ENCODE measurements at regions not wholly inside any gene's neighbourhood (a gene's known extent, or its start where the extent isn't known, plus 50 kb on each side); places are given as distances from the start of the nearest gene placed in this dataset.
A peak's percentile ranks its signal among the peaks of the same experiment; 100 is the strongest.

DNA sequence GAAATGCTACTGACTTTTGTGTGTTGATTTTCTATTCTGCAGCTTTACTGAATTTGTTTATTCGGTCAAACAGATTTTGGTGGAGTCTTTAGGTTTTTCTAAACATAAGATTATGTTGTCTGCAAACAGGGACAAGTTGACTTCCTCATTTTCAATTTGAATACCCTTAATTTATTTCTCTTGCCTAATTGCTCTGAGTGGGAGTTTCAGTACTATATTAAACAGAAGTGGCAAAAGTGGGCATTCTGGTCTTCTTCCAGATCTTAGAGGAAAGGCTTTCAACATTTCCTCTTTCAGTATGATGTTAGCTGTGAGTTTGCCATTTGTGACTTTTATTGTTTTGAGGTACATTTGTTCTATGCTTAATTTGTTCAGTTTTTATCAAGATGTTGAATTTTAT is 268.5 kb downstream of the WNT5A start:
- DNase-seq: no peak

DNA sequence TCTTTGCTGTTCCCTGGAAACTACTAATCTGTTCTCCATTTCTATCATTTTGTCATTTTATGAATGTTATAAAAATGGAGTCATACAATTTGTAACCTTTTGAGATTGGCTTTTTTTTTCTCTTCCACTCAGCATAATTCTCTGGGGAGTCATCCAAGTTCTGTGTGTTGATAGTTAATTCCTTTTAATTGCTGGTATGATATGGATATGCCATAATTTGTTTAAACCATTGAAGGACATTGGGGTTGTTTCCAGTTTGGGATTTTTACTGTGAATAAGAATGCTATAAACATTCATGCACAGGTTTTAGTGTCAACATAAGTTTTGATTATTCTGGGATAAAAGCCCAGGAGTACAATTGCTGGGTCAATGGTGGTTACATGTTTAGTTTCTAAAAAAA is 279.4 kb downstream of the WNT5A start:
- DNase-seq: no peak

DNA sequence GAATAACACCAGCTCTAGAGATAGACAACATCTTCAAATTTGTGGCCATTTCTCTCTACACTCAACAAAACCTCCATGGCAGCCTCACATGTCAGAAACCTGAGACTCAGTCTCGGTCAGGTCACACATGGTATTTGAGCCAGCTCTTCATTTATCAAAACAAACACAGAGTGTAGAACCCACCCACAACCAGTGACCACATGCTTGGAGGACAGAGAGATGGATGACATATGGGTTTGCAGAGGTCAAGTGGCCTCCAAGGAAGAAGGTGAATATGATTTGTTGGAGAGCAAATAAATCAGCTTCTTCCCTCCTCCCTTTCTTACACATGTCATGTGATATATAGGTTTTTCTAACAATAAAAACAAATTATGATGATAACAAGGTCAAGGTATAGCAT is 278.1 kb upstream of the LRTM1 start:
- no peak for DNase-seq

DNA sequence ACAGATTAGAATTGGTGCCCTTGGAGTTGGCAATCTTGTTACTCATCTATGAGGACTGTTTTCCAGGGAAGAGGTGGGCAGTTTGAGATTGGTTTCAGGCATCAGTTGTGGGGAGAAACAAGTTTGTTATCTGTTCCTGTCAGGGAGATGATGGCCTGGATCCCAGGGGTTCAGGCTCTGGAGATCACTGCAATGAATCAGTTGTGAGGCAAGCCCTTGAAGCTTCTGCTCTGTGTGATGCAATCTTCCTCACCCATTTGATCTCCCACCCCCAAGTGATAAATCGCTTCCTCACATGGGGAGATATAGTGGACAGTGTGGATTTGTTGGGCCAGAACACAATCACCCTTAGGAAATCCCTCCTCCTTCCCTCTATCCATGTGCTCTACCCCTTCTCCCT is 276.6 kb upstream of the LRTM1 start:
- DNase-seq: no peak

DNA sequence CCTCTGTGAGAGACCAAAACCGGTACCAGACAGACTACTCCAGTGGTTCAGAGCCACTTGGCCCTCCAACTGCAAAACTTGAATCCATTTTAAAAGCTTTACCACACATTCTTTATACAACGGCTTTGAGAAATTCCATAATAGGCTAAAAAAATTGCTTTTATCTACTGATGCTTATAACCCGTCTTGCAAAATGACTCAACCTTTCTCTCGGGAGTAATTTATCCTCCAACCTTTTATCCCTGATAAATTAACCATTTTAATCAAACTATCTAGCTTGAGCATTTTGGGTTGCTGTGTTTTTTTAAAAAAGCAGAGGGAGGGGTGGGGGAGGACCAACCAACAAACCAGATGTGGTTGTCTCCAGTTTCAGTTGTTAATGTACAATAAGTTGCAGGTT is 275.7 kb upstream of the LRTM1 start:
- no peak for DNase-seq

DNA sequence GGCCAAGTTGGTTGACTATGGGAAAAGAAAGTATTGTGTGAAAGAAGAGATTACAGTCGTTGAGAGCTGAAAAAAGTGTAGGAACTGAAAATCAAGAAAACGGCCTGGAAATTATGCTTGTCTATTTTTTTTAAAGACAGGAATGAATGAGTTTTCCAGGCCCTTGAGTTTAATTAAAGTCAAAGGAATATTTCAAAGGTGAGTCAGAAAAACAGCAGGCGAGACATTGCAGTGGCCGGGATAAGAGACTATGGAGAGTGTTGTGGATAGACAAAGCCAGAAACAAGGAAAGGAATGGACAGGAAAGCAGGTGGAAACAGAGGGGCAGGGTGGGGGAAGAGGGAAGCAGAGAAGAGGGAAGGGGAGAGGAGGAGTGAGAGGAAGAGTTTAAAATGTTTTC is 275.1 kb upstream of the LRTM1 start:
- DNase-seq: no peak

DNA sequence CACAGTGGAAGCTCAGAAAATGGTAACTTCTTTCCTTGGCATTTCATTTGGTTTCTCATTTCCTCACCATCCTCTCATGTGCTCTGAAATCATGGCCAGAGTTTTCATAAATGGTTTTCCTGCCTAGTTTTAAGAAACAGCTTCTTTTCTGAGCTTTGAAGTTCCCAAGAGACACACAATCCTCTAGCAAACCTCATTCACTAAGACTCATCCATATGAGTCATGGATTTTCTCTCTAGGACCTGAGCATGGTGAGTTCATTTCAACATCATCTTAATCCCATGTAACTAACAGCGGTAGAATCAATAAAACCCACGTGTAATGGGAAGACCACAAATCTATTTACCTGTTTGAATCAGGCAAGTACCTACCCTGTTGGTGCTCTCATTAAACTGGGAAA is 274.5 kb upstream of the LRTM1 start:
- DNase-seq: no peak

DNA sequence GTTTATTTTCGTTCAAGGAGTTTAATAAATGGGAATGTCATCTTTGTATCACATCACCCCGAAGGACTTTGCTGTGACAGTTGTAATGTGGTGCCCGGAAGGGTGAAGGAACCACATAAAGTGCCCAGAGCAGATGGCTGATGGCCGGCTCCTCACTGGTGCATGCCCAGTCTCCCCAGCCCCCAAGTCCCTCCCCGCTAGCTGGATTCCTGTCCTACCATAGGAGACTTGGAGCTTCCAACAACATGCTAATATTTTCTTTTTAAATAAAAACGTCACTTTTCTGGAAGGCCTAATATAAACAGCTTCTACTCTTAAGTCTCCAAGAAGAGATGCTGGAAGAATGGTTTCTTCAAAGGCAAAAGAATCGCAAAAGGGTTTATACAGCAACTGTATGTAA is 273.9 kb upstream of the LRTM1 start:
- DNase-seq: no peak

DNA sequence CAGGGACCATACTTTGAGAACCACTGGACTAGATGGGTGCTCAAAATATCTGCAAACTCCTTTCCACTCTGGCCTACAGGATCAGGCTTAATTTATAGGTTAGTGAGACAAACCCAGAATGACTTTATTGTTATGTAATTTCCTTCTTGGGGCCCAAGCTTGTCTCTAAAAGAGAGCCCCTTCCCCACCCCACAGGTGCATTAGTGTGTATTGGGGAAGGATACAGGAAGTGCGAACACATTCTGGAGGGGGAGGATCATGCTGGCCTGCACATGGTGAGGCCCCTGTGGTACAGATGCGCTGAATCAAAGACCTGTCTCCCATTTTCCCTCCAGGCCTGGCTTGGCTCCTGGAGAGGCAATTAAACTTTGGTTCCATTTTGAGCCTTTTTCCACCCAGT is 273.0 kb upstream of the LRTM1 start:
- DNase-seq: no peak

DNA sequence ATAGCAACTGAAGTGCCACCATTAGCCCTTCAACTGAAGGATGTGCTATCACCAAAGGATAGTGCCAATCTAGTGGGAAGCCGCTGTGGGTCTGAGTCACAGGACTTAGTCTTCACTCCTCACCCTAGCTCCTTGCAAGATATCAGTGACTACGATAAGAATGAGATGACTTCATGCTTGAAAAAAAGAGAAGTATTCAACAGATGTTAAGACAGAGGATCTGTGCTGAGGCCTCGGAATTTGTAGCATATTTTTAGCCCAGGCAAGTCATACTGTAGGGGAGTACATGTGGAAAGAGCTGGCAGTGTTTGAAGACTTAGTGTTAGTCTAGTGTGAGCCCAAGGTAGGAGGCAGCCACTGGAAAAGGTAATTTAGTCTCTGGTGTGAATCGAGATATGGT is 270.7 kb upstream of the LRTM1 start:
- no peak for DNase-seq

DNA sequence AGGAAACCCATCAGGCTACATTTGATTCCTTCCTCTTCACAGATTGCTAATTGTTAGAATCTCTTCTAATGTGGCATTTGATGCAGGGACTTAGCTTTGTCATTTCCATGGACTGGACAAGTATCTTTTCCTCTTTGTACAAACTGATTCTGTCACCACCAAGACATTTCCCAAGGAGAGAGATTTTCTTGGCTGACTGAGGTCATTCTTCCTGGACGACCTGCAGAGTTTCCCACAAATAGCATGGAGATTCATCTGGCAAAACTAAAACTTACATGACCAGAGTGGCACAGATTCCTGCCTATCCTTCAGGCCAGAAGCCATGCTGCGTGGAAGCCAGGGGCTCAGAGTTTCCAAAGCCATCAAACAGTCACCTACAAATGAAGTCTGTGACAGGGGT is 269.2 kb upstream of the LRTM1 start:
- DNase-seq: no peak

DNA sequence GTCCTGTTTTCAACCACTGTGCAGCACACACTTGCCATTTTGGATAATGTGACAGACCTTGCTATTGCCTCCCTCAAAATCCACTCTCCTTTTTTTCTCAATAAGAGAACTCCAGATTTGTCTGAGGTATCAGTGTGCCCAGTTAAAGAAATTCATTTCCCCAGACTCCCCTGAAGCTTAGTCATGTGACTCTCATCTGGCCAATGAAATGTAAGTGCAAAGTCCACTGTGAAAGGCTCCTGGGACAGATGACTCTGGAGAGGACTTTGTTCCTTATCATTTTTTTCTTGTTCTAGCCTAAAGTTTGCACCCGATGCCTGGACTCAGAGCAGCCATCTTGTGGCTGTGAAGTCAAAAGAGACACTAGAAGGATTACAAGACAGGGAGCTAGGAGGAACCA is 268.6 kb upstream of the LRTM1 start:
- DNase-seq: no peak

DNA sequence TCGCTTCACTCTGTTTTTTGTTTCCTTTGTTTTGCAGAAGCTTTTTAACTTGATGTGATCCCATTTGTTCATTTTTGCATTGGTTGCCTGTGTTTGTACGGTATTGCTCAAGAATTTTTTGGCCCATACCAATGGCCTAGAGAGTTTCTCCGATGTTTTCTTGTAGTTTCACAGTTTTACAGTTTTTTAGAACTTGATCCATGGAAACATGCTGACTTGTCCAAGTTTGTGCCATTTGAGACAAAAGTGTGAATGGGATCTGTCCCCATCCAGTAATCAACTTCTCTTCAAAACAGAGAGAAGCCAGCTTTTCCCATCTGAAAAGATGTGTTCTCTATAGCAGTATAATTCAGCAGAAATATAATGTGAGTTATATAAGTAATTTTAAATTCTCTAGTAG is 266.5 kb upstream of the LRTM1 start:
- DNase-seq: no peak

DNA sequence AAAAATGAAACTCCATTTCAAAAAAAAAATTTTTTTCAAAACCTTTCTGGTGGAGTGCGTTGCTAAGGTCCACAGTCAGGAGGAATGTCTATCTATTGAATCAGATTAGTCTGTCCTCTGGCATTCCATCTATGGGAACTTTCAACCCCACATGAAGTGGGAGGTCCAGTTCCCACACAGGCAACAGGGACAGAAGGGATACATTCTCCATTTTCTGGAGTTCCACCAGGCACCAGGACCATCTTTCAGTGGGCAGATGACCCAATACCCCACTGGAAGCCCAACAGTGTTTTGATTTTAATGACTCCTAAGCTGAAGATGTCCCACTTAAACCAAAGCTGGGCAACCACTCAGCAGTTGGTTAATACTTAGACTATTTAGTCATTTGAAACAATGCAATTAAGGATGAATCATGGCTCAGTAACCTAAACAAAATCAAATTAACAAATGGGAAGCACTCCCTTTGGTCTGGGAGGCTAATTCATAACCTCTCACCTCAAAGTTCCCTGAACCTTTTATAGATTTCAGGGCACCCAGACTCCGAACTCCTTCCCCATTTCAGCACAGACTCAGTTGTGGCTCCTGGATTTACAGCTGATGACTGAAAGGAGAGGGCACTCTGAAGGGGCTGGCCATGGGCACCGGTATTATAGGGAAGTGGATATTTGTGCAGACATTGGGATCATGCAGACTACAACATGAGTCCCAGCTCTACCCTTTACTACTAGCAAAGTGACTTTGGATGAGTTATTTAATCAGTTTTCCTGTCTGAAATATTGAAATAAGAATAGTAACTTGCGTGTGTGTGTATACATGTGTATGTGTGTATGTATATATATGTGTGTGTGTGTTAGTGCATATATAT is 264.3 kb upstream of the LRTM1 start:
- no peak for DNase-seq

DNA sequence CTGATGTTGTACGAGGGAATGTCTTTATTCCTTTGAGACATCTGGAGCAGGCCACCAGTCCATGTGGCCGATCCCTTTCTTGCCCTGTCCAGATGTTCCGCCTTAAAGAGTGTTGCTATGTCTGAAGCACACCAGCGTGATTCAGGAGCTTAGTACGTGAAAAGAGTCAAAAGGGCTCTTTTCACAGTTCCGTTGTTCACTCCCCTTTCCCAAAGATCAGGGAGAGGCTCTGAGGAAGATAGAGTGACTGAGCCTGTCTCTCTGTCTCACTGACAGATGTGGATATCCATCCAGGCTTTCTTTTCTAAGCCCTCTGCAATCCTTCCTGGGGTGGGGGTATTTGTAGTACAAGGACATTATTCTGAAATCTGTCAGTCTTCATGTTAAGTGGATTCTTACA is 262.5 kb upstream of the LRTM1 start:
- no peak for DNase-seq

DNA sequence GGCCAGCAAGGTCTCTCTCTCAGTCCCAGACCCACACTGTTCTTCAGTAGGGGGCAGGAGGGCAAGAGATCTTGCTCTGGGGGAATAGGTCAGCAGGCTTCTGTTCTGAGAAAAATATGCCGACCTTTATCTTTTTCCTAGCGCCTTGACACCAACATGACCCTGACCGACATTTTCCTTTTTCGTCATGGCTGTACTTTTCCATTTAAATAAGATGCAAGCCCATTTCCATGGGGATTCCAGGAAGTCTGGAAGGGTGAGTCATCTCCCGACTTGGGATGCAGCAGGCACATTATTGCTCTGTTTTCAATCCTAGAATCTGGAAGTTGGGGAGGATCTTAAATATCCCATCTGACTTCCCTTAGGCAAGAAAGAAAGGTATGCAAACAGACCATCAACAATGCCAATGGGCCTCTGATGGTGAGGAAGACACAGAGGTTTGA is 261.5 kb upstream of the LRTM1 start:
- no peak for DNase-seq

DNA sequence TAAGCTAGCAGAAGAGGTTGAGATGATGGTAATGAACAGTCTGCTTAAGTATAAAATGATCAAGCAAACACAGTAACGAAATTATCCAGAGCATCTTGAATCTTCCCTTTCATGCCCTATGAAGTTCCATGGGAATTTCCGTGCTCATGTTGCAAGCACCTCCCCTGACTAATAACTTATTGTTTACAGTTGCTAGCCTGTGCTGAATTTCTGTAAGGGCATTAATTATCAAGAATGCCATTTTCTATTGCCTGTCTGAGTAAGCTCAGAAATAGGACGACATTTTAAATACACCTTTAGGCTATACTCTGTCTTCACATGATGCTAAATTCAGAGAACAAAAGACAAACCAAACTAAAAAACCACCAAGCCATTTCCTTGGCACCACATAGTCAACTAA is 257.5 kb upstream of the LRTM1 start:
- DNase-seq: no peak

DNA sequence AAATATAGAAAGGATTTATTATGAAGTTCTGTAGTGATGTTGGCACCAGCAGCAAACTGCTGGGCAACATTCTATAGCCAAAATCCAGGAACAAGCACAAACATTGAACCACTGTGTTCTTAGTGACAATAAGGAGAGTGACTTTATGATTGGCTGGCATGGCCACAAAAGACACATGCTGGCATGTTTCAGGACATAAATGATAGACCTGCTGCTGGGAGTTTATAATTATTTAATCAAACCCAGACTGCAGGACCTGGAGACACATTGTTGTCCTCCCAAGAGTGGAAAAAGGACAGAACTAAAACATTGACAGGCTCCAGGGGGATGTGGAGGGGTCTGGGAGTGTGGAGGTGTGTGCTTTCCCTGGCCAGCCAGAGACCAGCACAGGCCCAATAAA is 255.3 kb upstream of the LRTM1 start:
- no peak for DNase-seq

DNA sequence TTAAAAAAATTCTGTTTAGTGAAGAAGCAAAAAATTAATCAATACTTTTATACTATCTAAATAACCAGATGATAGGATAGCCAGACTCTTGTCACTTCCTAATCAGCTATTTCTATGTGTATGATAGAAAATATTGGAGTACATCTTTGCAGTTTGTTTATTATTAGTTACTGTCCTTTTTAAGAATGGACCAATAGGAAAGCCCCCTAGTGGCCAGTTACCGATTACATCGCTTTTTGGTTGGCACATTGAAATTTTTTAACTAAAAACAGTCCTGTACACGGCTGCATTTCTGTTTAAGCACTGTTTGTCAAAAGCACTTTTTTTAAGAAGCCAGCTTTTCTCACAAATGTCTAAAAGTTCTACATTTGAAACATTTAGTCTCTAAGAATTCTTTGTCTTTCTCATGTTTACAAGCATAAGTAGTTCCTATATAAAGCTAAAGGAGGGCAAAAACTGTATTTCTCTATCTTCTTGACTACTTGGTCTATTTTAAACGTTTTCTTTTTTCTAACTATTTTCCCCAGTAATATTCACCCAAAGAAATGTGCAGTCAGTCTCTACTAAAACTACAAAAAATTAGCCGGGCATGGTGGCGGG is 253.2 kb upstream of the LRTM1 start:
- DNase-seq: peak in 1 of 2 donors; percentile 1

DNA sequence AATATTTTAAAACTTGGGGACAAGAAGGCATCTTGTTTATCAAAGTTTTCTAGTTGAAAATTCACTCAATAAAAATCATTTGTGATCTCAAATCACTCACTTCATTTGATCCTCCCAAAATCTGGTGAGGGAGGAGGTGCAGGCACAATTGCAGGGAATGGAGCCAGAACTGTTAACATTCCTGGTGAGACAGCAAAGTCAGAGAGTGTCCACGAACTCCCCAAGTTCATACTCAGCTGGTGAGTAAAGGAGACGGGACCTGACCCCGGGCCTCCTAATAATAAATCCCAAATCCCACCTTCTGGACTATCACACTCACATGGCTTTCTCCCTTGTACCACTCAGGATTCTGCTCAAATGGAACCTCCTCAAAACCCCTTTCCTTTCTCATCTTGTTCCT is 252.3 kb upstream of the LRTM1 start:
- no peak for DNase-seq

DNA sequence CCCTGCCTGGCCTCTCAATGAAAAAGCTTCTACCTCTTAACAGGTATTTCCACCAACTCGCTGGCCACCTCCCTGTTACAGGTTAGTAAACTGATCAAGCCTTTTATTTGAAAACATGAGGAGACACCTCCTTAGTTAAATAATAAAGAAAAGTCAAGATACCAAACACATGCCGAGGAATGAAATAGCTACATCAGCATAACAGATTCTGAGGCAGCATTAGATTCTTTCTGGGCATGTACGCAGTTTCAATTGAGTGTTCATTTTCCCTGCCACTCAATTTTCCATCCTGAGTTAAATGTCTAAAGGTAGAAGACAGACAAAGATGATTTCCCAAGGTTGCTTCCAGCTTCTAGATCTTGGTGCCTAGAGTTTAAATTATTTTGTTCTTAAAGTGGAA is 250.5 kb upstream of the LRTM1 start:
- DNase-seq: no peak

DNA sequence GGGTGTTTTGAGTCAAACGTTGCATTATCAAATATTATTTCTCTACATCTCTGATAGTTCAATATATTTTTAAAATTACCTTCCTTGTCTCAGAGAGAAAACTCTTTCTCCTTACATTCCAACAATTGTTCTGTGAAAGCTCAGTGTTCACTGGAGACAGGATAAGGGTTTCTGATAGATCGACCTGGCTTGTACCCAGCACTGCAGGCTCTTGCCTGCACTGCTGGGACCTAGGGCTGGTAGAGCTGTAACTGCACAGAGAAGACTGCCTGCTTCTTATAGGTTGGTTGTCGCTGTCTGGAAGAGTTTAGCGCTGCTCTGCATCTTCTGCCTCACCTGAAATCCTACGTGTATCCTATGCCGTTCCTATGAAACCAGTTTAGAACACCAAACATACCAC is 249.9 kb upstream of the LRTM1 start:
- no peak for DNase-seq

DNA sequence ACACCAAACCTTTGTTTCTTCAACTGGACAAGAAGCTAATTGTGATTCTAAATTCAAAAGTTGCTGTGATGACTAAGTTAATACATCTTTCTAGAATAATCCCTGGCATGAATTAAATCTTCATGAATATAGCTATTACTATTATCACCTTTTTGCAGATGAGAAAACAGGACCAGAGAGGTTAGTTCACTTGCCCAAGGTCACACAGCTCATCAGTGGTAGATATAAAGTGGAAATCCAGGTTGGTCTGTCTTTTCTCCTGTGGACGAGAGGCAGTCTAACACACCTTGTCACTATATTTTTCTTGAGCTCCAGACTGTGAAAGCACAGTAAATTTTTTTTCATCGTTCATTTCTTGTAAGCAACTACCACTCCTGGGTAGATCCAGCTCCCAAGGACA is 247.6 kb upstream of the LRTM1 start:
- DNase-seq: no peak

DNA sequence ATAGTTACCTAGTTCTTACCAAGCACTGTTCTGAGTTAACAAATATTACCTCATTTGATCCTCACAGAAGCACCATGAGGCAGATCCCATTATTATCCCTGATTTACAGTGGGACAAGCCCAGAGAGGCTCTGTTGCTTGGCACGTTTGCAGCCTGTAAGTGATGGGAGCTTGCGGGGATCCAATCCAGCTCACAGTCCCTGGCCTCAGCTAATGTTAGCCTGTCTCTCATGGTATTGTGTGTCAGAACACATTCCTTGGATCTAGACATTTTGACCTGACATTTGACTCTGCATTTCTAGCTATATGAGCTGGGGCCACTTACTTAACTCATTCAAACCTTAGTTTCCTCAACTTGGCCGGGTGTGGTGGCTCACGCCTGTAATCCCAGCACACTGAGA is 246.9 kb upstream of the LRTM1 start:
- DNase-seq: no peak

DNA sequence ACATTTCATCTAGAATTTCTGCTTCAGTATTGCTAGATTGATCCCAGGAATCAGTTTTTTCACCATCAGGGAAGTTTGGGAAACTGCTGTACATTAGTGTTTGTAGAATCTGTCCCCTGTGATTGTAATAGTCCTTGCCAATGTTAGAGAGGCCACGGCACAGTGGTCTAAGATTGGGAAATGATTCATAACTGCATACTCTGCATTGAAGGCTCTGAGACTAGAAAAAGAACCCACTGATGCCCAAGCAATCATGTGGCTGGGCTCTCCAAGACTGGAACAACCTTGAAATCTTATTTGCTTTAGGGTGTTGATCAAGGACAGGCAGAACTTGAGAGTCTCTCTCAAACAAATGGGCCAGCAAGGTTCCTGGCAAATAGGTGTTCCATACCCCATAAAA is 245.6 kb upstream of the LRTM1 start:
- DNase-seq: no peak
